COLO829 (cell line): ENCODE measurements at regions not wholly inside any gene's neighbourhood (a gene's known extent, or its start where the extent isn't known, plus 50 kb on each side); places are given as distances from the start of the nearest gene placed in this dataset.

Source experiments
- DNase-seq: peaks from one replicate; pipeline ENCODE4 v3.0.0; 2012; ENCODE audit warnings: low spot score

GRCh38 chr6:147867433-147868226 is 359.1 kb downstream of the SAMD5 start:
- DNase-seq = no peak

GRCh38 chr6:147868427-147869190 is 360.1 kb downstream of the SAMD5 start:
- no peak for DNase-seq

- no peak for DNase-seq
These were observed 360.7 kb downstream of the SAMD5 start for GRCh38 chr6:147869201-147869600.

- no peak for DNase-seq
These were observed 361.4 kb downstream of the SAMD5 start for GRCh38 chr6:147869869-147870268.

- no peak for DNase-seq
These were observed 362.1 kb downstream of the SAMD5 start for GRCh38 chr6:147870506-147871110.

- DNase-seq = no peak
These were observed 363.5 kb downstream of the SAMD5 start for GRCh38 chr6:147872002-147872401.

GRCh38 chr6:147873816-147874215 is 365.3 kb downstream of the SAMD5 start:
- no peak for DNase-seq

- no peak for DNase-seq
These were observed 365.8 kb downstream of the SAMD5 start for GRCh38 chr6:147874322-147874721.

- no peak for DNase-seq
These were observed 370.6 kb downstream of the SAMD5 start for GRCh38 chr6:147879031-147879580.

- no peak for DNase-seq
These were observed 372.9 kb downstream of the SAMD5 start for GRCh38 chr6:147881432-147881831.

GRCh38 chr6:147888374-147888773 is 379.9 kb downstream of the SAMD5 start:
- no peak for DNase-seq

GRCh38 chr6:147891671-147892070 is 383.2 kb downstream of the SAMD5 start:
- no peak for DNase-seq

- no peak for DNase-seq
These were observed 384.0 kb downstream of the SAMD5 start for GRCh38 chr6:147892476-147892875.

- DNase-seq = no peak
These were observed 386.8 kb downstream of the SAMD5 start for GRCh38 chr6:147895272-147895671.

GRCh38 chr6:147900247-147900830 is 391.8 kb downstream of the SAMD5 start:
- DNase-seq = no peak

- no peak for DNase-seq
These were observed 394.8 kb downstream of the SAMD5 start for GRCh38 chr6:147903321-147903720.

GRCh38 chr6:147903931-147904330 is 395.4 kb downstream of the SAMD5 start:
- DNase-seq = no peak

- DNase-seq = no peak
These were observed 395.9 kb downstream of the SAMD5 start for GRCh38 chr6:147904416-147904815.

GRCh38 chr6:147905711-147906110 is 397.2 kb downstream of the SAMD5 start:
- no peak for DNase-seq

GRCh38 chr6:147906361-147906760 is 397.9 kb downstream of the SAMD5 start:
- DNase-seq = no peak

- DNase-seq = no peak
These were observed 401.1 kb downstream of the SAMD5 start for GRCh38 chr6:147909640-147910039.

GRCh38 chr6:147910281-147910680 is 401.8 kb downstream of the SAMD5 start:
- DNase-seq = no peak
